GM12891 (cell line): ENCODE measurements at regions not wholly inside any gene's neighbourhood (a gene's known extent, or its start where the extent isn't known, plus 50 kb on each side); places are given as distances from the start of the nearest gene placed in this dataset.

Experiments
- POLR2A ChIP-seq: IDR thresholded peaks from 2 replicates; pipeline ENCODE4 v1.6.1; 2011; ENCODE audit warnings: low read depth, low read length, control low read depth
- POLR2AphosphoS5 ChIP-seq: IDR thresholded peaks from 2 replicates; pipeline ENCODE4 v1.6.1; 2011; ENCODE audit warnings: low read depth, low read length, control low read depth

DNA sequence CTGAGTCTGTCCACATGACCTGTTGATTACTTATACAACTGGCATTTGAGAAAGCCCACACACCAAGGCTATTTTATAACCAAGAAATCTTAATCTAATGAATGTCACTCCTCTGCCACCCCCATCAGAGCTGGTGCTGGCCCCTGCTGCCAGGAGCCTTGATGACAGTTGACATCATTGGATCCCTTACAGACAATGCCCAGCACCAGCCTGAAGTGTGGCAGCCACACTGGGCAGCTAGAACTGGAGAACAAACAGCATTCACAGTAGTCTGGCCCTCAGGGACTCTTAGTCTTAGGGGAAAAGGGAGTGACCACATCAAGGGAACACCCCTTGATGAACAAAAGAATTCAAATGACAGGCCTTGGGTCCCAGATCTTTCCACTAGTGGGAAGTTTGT is 840.6 kb downstream of the EPHA3 start:
- no peak for TF ChIP-seq POLR2A
- no peak for TF ChIP-seq POLR2AphosphoS5
